ENCODE measurements at regions not wholly inside any gene's neighbourhood (a gene's known extent, or its start where the extent isn't known, plus 50 kb on each side); places are given as distances from the start of the nearest gene placed in this dataset.

DNA sequence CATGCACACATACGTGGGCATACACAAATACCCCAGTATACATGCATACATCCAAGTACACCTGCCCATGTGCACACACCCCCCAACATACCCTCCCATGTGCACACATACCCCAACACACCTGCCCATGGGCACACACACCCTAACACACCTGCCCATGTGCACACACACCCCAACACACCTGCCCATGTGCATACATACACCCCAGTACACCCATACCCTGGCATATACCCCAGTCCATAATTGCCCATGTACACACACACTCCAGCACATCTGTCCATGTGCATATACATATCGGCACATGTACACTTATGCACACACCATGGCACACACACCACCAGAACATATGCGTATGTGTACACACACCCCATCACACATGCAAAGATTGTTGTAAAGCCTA is 475.2 kb downstream of the PREX1 start:
- POLR2A ChIA-PET: no interaction called here

DNA sequence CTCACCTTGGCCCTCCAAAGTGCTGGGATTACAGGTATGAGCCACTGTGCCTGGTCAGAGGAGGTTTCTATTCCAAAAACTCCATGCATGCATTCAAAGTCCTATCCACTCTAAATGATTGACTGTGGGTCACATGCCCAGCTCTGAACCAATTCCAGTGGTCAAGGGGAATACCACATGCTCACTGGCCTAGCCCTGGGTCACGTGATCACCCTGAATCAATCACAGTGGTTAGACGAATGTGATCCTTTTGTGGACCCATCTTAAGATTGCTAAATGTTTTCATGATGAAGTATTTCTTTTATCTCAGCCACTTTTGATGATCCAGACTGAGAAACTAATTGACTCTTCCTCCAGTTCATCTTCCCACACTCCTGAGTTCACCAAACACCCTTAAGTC is 475.8 kb downstream of the PREX1 start:
- BruUV-seq (replicated peaks): no TSS peak
- Histone ChIP-seq H3K9me3 (peaks cover 5% of the 10 kb centered on the region), H3K36me3 (ENCODE audit: control insufficient read depth, insufficient read depth, low read length) (no peaks in the 10 kb centered on the region), H3K4me1 (no peaks in the 10 kb centered on the region), H3K4me3 (ENCODE audit: low read depth, low read length) (no peak overlapping the region), H3K27me3 (replicated peaks; ENCODE audit: control insufficient read depth, insufficient read depth, low read length) (no peaks in the 10 kb centered on the region; the same call in 1 of the 2 replicates)
- DNase-seq: no peak
- Mint-ChIP-seq H3K27me3 (ENCODE audit: insufficient read depth, unreplicated experiment) (no peaks in the 10 kb centered on the region), H3K27ac (ENCODE audit: unreplicated experiment) (no peak overlapping the region), H3K4me3 (ENCODE audit: unreplicated experiment) (no peak overlapping the region), H3K4me1 (ENCODE audit: low read depth, unreplicated experiment) (no peaks in the 10 kb centered on the region), H3K9me3 (ENCODE audit: unreplicated experiment) (no peaks in the 10 kb centered on the region), H3K36me3 (ENCODE audit: insufficient read depth, unreplicated experiment) (no peaks in the 10 kb centered on the region)
- TF ChIP-seq, protein P1, sequence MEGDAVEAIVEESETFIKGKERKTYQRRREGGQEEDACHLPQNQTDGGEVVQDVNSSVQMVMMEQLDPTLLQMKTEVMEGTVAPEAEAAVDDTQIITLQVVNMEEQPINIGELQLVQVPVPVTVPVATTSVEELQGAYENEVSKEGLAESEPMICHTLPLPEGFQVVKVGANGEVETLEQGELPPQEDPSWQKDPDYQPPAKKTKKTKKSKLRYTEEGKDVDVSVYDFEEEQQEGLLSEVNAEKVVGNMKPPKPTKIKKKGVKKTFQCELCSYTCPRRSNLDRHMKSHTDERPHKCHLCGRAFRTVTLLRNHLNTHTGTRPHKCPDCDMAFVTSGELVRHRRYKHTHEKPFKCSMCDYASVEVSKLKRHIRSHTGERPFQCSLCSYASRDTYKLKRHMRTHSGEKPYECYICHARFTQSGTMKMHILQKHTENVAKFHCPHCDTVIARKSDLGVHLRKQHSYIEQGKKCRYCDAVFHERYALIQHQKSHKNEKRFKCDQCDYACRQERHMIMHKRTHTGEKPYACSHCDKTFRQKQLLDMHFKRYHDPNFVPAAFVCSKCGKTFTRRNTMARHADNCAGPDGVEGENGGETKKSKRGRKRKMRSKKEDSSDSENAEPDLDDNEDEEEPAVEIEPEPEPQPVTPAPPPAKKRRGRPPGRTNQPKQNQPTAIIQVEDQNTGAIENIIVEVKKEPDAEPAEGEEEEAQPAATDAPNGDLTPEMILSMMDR (IDR thresholded peaks at IDR 0.05; ENCODE audit: insufficient read depth in 1 of 2, low read depth in 1 of 2, low read length in 1 of 2, severe bottlenecking in 1 of 2, unreplicated experiment in 1 of 2): no peak
- intact Hi-C loops (cut with micrococcal nuclease; ENCODE audit: unreplicated experiment): no loop called here
- POLR2A ChIA-PET: interaction anchor here (0.7 kb wide), 1 partner anchor 23 kb away, joined by 3 read pairs; no protein-coding TSS in a partner anchor
- CTCF ChIA-PET: no interaction called here

More for the DNA sequence above, 475.2 kb downstream of the PREX1 start:
- DNase-seq: no peak
- no TSS peak for BruUV-seq (replicated peaks)
- Histone ChIP-seq H3K27me3 (replicated peaks; ENCODE audit: control insufficient read depth, insufficient read depth, low read length) (no peaks in the 10 kb centered on the region; the same call in 1 of the 2 replicates), H3K36me3 (ENCODE audit: control insufficient read depth, insufficient read depth, low read length) (no peaks in the 10 kb centered on the region), H3K4me1 (no peaks in the 10 kb centered on the region), H3K9me3 (peaks cover 5% of the 10 kb centered on the region), H3K4me3 (ENCODE audit: low read depth, low read length) (no peak overlapping the region)
- Mint-ChIP-seq H3K9me3 (ENCODE audit: unreplicated experiment) (no peaks in the 10 kb centered on the region), H3K27ac (ENCODE audit: unreplicated experiment) (no peak overlapping the region), H3K36me3 (ENCODE audit: insufficient read depth, unreplicated experiment) (no peaks in the 10 kb centered on the region), H3K27me3 (ENCODE audit: insufficient read depth, unreplicated experiment) (no peaks in the 10 kb centered on the region), H3K4me1 (ENCODE audit: low read depth, unreplicated experiment) (no peaks in the 10 kb centered on the region), H3K4me3 (ENCODE audit: unreplicated experiment) (no peak overlapping the region)
- TF ChIP-seq, protein P1 (IDR thresholded peaks at IDR 0.05; ENCODE audit: insufficient read depth in 1 of 2, low read depth in 1 of 2, low read length in 1 of 2, severe bottlenecking in 1 of 2, unreplicated experiment in 1 of 2): no peak
- intact Hi-C loops (cut with micrococcal nuclease; ENCODE audit: unreplicated experiment): no loop called here
- CTCF ChIA-PET: interaction anchor here (1.2 kb wide), 1 partner anchor 268 kb away, joined by 5 read pairs; no protein-coding TSS in a partner anchor

DNA sequence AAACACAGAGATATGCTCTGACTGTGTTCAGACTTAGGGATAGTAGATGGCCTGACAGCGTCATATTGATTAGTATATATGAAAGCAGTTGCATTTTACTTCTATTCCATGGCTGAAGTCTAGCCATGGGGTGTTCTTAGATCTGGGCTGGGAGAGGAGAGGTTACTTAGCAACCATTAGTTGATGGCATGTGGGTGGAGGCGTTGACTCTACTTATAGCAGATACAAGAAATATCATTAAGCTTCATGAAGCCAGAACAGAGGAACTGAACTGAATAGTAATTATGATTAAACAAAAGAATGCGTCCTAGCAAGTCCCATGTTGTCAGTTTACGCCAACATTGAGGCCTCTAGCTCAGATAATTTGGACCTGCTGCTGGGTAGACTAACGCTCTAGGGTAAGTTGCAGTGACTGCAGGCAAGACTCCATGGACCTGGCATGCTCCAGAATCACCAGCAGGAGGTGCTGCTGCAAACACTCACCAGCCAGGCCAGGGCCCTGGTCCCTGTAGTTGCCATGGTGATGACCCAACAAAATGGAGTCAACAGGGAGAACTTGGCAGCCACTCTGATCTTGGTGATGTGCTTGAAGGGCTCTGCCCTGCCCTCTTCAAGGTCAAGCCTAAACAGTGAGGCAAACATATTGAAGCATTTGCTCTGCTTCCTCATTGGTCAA is 477.3 kb downstream of the PREX1 start:
- no peaks in the 10 kb centered on the region for H3K27me3 Mint-ChIP-seq (ENCODE audit: insufficient read depth, unreplicated experiment)
- H3K9me3 Mint-ChIP-seq (ENCODE audit: unreplicated experiment): no peaks in the 10 kb centered on the region
- DNase-seq: peak in 1 of 2 experiments; percentile 58
- BruUV-seq (replicated peaks): no TSS peak
- Histone ChIP-seq H3K4me3 (ENCODE audit: low read depth, low read length) (no peak overlapping the region), H3K9me3 (peaks cover 5% of the 10 kb centered on the region), H3K27me3 (replicated peaks; ENCODE audit: control insufficient read depth, insufficient read depth, low read length) (no peaks in the 10 kb centered on the region; the same call in 1 of the 2 replicates), H3K36me3 (ENCODE audit: control insufficient read depth, insufficient read depth, low read length) (no peaks in the 10 kb centered on the region), H3K4me1 (no peaks in the 10 kb centered on the region)
- no peaks in the 10 kb centered on the region for H3K4me1 Mint-ChIP-seq (ENCODE audit: low read depth, unreplicated experiment)
- TF ChIP-seq, protein P1 (IDR thresholded peaks at IDR 0.05; ENCODE audit: insufficient read depth in 1 of 2, low read depth in 1 of 2, low read length in 1 of 2, severe bottlenecking in 1 of 2, unreplicated experiment in 1 of 2): peak; percentile 42 to 47
- H3K27ac Mint-ChIP-seq (ENCODE audit: unreplicated experiment): no peak overlapping the region
- ChIA-PET CTCF (interaction anchor here (0.6 kb wide), 2 partner anchors 81 to 270 kb away, joined by 3 read pairs; no protein-coding TSS in a partner anchor), POLR2A (no interaction called here)
- H3K36me3 Mint-ChIP-seq (ENCODE audit: insufficient read depth, unreplicated experiment): no peaks in the 10 kb centered on the region
- intact Hi-C loops (cut with micrococcal nuclease; ENCODE audit: unreplicated experiment): no loop called here
- H3K4me3 Mint-ChIP-seq (ENCODE audit: unreplicated experiment): no peak overlapping the region

Data from Caco-2 (cell line).